ENCODE measurements at regions not wholly inside any gene's neighbourhood (a gene's known extent, or its start where the extent isn't known, plus 50 kb on each side); places are given as distances from the start of the nearest gene placed in this dataset.

DNA sequence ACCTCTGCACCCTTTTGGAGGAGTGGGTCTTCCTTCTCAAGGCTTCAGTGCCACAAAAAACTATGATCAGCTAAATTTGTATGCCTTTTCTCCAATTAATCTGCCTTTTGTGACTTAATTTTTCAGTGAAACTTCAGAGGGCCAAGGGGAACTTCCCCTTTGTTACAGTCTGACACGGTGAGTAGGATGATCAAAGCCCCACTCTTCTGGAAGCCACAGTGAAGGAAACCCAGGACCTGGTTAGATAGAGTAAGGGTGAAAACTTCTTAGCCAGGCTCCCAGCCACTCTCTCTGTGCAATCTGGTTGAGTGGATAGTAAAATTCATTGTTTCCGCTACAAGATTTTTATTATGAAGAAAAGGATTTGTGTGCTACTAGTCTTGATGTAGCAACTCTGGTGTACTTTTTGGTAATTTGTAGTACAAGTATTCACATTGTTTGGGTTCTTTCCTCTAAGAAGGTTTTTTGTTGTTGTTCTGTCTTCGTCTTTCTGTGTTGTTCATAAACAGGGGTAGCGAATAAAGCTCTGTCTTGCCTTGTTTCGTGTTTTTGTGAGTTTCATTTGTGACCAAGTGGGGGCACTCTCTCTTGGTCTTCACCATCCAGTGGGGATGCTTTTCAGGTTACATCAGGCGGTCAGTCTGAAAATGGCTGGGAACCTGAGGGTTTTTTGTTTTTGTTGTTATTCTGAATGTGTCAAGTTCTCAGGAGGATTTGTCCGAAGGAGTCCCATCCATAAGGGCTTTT, 268.5 kb upstream of the NPSR1 start:
- H2AFZ ChIP-seq (ENCODE audit: low read depth, low read length), result no peak overlapping the region
- H3K9me3 ChIP-seq (ENCODE audit: low read length), result no peaks in the 10 kb centered on the region
- no peaks in the 10 kb centered on the region for H3K27me3 ChIP-seq (ENCODE audit: insufficient read depth, low read length)
- H3K36me3 ChIP-seq (ENCODE audit: insufficient read depth, low read length), result no peaks in the 10 kb centered on the region
- H3K4me3 ChIP-seq (ENCODE audit: low read length), result no peak overlapping the region
- H3K4me1 ChIP-seq (ENCODE audit: insufficient read depth, low read length), result no peaks in the 10 kb centered on the region

DNA sequence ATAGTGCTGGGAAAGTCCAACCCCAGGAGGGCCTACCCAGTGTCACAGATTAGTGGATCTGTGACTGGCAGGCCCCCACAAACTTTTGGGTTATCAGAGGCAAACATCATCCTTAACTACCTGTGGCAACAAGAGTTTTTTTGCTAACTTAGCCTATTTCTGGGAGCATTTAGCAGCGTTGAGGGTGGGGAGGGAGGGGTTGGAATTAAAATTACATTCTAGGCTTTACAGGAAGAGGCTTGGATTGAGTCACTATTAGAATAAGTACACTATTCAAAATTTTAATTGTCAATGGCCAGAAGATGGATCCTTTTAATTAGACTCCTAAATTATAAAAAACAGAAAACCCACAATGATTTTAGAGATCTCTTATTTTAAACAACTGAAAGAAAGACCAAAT, 267.9 kb upstream of the NPSR1 start:
- Histone ChIP-seq H2AFZ (ENCODE audit: low read depth, low read length) (no peak overlapping the region), H3K36me3 (ENCODE audit: insufficient read depth, low read length) (no peaks in the 10 kb centered on the region), H3K9me3 (ENCODE audit: low read length) (no peaks in the 10 kb centered on the region), H3K27me3 (ENCODE audit: insufficient read depth, low read length) (no peaks in the 10 kb centered on the region), H3K4me3 (ENCODE audit: low read length) (no peak overlapping the region), H3K4me1 (ENCODE audit: insufficient read depth, low read length) (no peaks in the 10 kb centered on the region)

DNA sequence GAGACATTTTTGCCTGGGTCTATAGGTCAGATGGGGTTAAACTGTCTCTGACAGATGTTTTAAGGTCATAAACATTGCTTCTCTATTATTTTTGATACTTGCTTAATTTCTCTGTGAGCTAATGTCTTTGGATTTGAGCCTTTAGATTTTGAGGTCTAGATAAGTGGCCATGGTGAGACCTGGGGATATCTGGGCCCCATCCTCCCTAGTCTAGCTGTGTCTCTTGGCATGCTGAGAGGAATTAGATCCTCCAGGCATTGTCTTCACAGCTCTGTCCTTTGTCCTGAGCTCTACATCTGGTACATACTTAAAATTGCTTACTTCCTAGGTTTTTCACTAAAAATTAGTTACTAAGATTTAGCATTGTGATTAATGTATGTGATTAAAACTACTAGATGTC, 265.0 kb upstream of the NPSR1 start:
- no peak overlapping the region for H3K4me3 ChIP-seq (ENCODE audit: low read length)
- H3K27me3 ChIP-seq (ENCODE audit: insufficient read depth, low read length), result no peaks in the 10 kb centered on the region
- H3K9me3 ChIP-seq (ENCODE audit: low read length), result no peaks in the 10 kb centered on the region
- no peak overlapping the region for H2AFZ ChIP-seq (ENCODE audit: low read depth, low read length)
- no peaks in the 10 kb centered on the region for H3K4me1 ChIP-seq (ENCODE audit: insufficient read depth, low read length)
- H3K36me3 ChIP-seq (ENCODE audit: insufficient read depth, low read length), result no peaks in the 10 kb centered on the region

DNA sequence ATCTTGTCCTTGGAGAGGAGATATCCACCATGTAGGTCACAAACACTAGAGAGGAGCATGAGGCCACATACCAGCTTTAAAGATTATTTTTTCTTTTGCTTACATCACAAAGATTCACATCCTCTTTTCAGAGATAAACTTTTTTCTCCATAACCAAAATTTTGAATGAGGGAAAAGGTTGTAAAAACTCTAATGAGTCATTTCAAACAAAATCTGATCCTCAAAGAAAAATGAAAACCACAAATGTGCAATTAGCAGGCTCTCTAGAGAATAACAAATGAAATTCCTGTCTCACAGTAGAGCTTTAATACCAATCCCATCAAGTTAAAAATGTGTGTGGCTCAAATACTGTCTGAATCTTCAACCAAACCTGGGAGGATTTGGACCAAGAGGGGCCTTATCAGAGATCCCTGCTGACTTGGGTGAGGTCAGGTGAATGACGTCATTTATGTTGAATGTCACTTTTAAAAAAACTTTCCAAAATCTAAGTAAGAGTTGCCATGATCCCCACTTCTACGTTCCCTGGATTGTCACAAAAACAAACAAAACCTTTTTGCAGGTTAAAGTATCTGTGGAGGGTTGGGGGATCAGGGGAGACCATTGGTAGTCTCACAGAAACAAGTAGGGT, 261.5 kb upstream of the NPSR1 start:
- no peaks in the 10 kb centered on the region for H3K27me3 ChIP-seq (ENCODE audit: insufficient read depth, low read length)
- no peaks in the 10 kb centered on the region for H3K36me3 ChIP-seq (ENCODE audit: insufficient read depth, low read length)
- no peak overlapping the region for H2AFZ ChIP-seq (ENCODE audit: low read depth, low read length)
- no peak overlapping the region for H3K4me3 ChIP-seq (ENCODE audit: low read length)
- H3K4me1 ChIP-seq (ENCODE audit: insufficient read depth, low read length), result no peaks in the 10 kb centered on the region
- H3K9me3 ChIP-seq (ENCODE audit: low read length), result no peaks in the 10 kb centered on the region

DNA sequence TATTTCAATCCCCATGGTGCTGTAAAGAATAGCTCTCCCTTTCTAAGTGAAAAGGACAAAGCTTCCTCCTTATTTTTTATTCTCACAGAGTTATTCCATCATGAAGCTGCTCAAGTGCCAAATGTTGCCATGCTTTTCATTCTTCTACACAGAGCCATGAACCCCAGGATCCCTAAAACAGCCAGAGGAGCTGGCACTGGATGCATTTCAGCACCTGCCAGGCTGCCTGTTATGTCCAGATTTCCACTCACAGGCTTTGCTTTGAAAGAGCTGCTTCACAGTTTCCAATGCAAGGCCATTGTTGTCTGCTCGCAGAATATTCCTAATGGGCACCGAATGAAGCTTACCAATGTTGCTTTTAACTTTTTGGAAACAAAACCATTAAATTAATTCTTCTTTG, 256.2 kb upstream of the NPSR1 start:
- Histone ChIP-seq H3K9me3 (ENCODE audit: low read length) (no peaks in the 10 kb centered on the region), H3K4me1 (ENCODE audit: insufficient read depth, low read length) (peaks cover 13% of the 10 kb centered on the region), H3K4me3 (ENCODE audit: low read length) (no peak overlapping the region), H3K36me3 (ENCODE audit: insufficient read depth, low read length) (no peaks in the 10 kb centered on the region), H3K27me3 (ENCODE audit: insufficient read depth, low read length) (no peaks in the 10 kb centered on the region), H2AFZ (ENCODE audit: low read depth, low read length) (no peak overlapping the region)

DNA sequence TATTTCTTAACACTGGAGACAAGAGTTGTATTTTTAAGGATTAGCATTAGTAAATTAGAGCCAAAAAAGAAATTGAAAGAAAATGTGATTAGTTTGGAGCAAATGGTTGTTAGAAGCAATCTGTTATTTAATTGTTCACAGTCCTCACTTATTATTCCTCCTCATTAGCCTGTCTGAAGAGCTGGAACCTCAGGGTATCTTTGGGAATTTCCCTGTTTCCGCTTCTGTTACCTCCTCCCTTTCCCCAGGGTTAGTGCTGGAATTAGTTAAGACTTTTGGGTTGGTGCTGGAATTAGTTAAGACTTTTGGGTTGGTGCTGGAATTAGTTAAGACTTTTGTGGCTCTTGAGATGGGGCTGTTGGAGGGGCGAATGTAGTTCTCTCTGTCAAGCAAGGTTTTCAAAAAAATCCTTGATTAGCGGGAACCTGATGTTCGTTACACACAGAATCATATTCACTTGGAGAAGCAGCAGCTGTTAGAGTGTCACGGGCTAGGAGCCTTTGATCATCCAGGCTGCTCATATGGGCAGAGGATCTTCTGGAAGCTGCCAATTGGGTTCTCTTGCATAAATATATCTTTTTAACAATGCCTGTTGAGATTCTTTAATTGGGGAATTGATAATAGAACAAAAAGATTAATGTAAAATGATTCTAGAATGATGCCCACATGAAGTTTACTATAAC, 251.0 kb upstream of the NPSR1 start:
- Histone ChIP-seq H3K27me3 (ENCODE audit: insufficient read depth, low read length) (peaks cover 2% of the 10 kb centered on the region), H2AFZ (ENCODE audit: low read depth, low read length) (no peak overlapping the region), H3K4me3 (ENCODE audit: low read length) (no peak overlapping the region), H3K36me3 (ENCODE audit: insufficient read depth, low read length) (no peaks in the 10 kb centered on the region), H3K9me3 (ENCODE audit: low read length) (no peaks in the 10 kb centered on the region), H3K4me1 (ENCODE audit: insufficient read depth, low read length) (peaks cover 13% of the 10 kb centered on the region)

DNA sequence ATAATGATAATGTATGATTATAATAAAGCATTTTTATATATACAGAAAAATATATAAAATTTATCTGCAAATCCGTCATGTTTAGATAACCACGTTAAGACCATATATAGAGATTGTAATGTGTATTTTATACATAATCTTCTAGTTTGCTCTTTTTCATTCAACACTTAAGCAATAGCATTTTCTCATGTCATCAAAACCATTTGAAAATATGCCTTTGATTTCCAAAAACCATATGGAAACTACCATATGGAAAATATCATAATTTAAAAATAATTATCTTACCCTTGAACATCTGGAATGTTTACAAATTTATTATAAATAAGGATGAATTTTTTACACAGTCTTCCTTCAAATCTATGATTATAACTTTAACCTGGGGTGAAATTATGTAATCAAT, 250.4 kb upstream of the NPSR1 start:
- Histone ChIP-seq H2AFZ (ENCODE audit: low read depth, low read length) (no peak overlapping the region), H3K27me3 (ENCODE audit: insufficient read depth, low read length) (peaks cover 2% of the 10 kb centered on the region), H3K36me3 (ENCODE audit: insufficient read depth, low read length) (no peaks in the 10 kb centered on the region), H3K4me1 (ENCODE audit: insufficient read depth, low read length) (peaks cover 13% of the 10 kb centered on the region), H3K9me3 (ENCODE audit: low read length) (no peaks in the 10 kb centered on the region), H3K4me3 (ENCODE audit: low read length) (no peak overlapping the region)

DNA sequence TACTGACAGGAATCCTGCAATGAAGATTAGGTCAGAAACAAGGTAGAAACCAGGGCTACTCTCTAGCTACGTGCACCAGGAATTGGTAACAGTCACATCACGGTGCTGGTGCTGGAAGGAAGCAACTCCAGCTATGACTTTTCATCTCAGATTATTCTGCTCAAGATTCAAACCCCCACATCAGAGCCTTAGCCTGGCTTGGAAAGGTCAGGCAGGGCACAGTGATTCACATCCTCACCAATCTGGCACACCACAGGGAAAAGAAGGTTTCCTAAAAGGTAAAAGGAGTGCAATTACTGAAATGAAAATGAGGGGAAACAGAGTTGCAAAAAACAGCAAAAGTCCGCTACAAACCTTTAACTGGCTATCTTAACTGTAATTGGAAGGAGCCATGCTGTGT, 240.2 kb upstream of the NPSR1 start:
- H2AFZ ChIP-seq (ENCODE audit: low read depth, low read length), result no peak overlapping the region
- no peaks in the 10 kb centered on the region for H3K9me3 ChIP-seq (ENCODE audit: low read length)
- no peak overlapping the region for H3K4me3 ChIP-seq (ENCODE audit: low read length)
- no peaks in the 10 kb centered on the region for H3K36me3 ChIP-seq (ENCODE audit: insufficient read depth, low read length)
- no peaks in the 10 kb centered on the region for H3K4me1 ChIP-seq (ENCODE audit: insufficient read depth, low read length)
- no peaks in the 10 kb centered on the region for H3K27me3 ChIP-seq (ENCODE audit: insufficient read depth, low read length)

DNA sequence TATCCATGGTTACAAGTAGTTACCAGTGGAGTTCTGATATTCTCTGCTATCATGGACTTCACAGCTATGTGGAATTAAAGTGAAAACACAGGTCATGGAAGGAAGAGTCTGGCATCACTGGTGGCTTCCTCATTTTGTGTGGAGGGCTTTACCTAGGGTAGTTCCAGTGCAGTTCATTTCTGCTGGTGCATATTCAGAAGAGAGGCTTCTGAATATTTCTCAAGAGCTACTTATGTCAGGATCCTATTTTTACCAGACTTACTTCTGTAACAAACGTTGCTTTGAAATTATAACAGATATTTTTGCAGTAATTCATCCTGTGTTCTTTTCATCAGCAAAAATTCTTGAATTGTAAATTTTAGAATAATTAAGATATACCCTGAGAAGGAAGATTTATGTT, 236.5 kb upstream of the NPSR1 start:
- Histone ChIP-seq H3K9me3 (ENCODE audit: low read length) (no peaks in the 10 kb centered on the region), H3K4me3 (ENCODE audit: low read length) (no peak overlapping the region), H3K36me3 (ENCODE audit: insufficient read depth, low read length) (no peaks in the 10 kb centered on the region), H3K27me3 (ENCODE audit: insufficient read depth, low read length) (no peaks in the 10 kb centered on the region), H3K4me1 (ENCODE audit: insufficient read depth, low read length) (no peaks in the 10 kb centered on the region), H2AFZ (ENCODE audit: low read depth, low read length) (no peak overlapping the region)

DNA sequence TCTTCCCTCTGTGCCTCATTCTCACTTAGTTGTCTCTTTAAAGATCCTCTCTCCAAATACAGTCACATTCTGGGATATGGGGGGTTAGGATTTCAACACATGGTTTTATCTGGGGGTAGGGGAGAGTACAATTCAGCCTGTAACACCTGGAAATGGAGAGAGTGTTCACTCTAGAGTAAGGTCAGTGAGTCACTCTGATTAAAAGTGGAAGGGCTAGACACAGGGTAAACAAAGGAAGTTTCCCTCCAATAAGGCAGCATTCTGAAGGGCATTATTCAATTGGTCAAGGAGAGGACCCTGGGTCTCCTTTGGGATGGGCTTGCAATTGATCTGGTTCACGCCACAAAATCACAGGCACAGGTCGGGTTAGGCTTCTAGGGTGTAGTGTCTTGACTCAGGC, 232.8 kb upstream of the NPSR1 start:
- Histone ChIP-seq H3K9me3 (ENCODE audit: low read length) (no peaks in the 10 kb centered on the region), H3K4me3 (ENCODE audit: low read length) (no peak overlapping the region), H3K27me3 (ENCODE audit: insufficient read depth, low read length) (no peaks in the 10 kb centered on the region), H3K36me3 (ENCODE audit: insufficient read depth, low read length) (no peaks in the 10 kb centered on the region), H2AFZ (ENCODE audit: low read depth, low read length) (no peak overlapping the region), H3K4me1 (ENCODE audit: insufficient read depth, low read length) (no peaks in the 10 kb centered on the region)

DNA sequence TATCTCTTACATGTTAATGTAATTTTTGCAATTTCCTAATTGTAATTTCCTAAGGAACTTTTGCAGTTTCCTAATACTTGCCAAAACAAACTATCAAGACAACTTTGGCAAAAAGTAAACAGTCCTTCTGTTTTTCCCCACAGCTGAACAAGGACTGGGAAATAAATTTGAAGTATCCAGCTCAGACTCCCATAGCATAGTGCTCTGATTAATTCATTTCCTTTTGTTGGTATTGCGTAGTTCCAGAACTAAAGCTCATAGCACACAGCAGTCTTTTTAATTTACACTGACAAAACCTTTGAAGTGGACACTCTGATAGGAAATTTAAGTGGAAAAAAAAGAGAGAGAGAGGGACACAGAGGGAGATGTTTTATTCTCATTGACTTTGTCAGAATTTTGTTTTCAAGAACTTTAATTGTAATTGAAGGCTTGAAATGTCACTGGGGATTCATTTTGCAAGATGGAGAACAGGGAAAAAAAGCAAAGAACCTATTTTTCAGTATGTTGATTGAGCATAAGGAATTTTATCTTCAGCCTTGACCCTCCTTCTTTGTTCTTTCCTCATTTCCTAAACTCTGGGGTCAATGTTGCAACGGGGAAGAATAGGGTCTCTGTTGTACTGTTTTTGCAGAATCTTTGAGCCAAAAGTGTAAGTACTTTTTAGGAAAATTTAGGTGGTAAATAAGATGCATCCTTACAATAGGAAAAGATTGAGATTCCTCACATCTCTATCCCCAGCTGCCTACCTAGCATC, 232.2 kb upstream of the NPSR1 start:
- no peaks in the 10 kb centered on the region for H3K9me3 ChIP-seq (ENCODE audit: low read length)
- H3K27me3 ChIP-seq (ENCODE audit: insufficient read depth, low read length), result no peaks in the 10 kb centered on the region
- H3K4me3 ChIP-seq (ENCODE audit: low read length), result no peak overlapping the region
- no peaks in the 10 kb centered on the region for H3K36me3 ChIP-seq (ENCODE audit: insufficient read depth, low read length)
- no peaks in the 10 kb centered on the region for H3K4me1 ChIP-seq (ENCODE audit: insufficient read depth, low read length)
- H2AFZ ChIP-seq (ENCODE audit: low read depth, low read length), result no peak overlapping the region

DNA sequence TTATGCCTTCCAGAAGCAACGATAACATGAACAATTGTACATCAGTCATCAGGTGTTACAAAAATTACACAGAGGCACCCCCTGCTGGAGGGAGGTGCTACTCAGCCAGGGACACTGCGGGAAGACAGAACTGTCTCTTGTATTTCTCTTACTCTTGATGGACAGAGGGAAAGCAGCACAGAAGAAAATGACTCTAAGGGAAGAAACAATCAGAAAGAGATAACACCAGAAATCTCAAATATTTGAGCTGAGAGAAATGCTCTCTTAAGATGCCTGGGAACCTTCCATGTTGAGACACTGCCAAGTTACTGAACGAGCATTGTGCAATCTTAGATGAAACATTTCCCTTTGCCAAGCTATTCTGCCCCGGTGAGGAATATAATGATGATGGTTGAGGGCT, 227.6 kb upstream of the NPSR1 start:
- H3K4me3 ChIP-seq (ENCODE audit: low read length), result no peak overlapping the region
- H3K9me3 ChIP-seq (ENCODE audit: low read length), result no peaks in the 10 kb centered on the region
- no peaks in the 10 kb centered on the region for H3K4me1 ChIP-seq (ENCODE audit: insufficient read depth, low read length)
- no peaks in the 10 kb centered on the region for H3K36me3 ChIP-seq (ENCODE audit: insufficient read depth, low read length)
- no peak overlapping the region for H2AFZ ChIP-seq (ENCODE audit: low read depth, low read length)
- H3K27me3 ChIP-seq (ENCODE audit: insufficient read depth, low read length), result no peaks in the 10 kb centered on the region

DNA sequence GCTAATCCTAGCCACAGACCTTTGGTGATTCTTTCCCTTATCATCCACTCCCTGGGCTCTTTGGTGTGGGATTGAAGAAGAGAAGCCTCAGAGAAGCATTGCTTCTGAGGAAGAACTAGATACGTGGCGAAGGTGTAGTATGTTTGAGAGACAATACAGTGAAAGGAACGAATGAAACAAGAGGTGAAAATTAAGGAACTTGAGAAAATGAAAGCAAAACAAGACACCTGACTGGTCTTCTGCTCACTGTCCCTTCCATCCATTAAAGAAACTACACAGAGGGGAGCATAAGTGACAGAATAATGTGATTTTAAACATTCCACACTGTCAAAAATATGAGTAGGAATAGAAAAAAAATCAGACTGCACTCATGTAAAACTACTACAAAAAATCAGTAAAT, 219.6 kb upstream of the NPSR1 start:
- Histone ChIP-seq H3K27me3 (ENCODE audit: insufficient read depth, low read length) (no peaks in the 10 kb centered on the region), H2AFZ (ENCODE audit: low read depth, low read length) (no peak overlapping the region), H3K9me3 (ENCODE audit: low read length) (no peaks in the 10 kb centered on the region), H3K36me3 (ENCODE audit: insufficient read depth, low read length) (no peaks in the 10 kb centered on the region), H3K4me3 (ENCODE audit: low read length) (no peak overlapping the region), H3K4me1 (ENCODE audit: insufficient read depth, low read length) (no peaks in the 10 kb centered on the region)
